ENCODE measurements at regions not wholly inside any gene's neighbourhood (a gene's known extent, or its start where the extent isn't known, plus 50 kb on each side); places are given as distances from the start of the nearest gene placed in this dataset.
"Not testable (repeated sequence)": the region's sequence is repeated elsewhere in the genome, so short reads cannot be mapped to it uniquely, and the experiment has no call there.

DNA sequence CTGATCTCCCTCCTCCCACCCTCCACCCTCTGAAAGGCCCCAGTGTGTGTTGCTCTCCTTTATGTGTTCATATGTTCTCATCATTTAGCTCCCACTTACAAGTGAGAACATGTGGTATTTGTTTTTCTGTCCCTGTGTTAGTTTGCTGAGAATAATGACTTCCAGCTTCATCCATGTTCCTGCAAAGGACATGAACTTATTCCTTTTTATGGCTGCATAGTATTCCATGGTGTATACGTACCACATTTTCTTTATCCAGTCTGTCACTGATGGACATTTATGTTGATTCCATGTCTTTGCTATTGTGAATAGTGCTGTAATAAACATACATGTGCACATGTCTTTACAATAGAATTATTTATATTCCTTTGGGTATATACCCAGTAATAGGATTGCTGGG is 67.0 kb upstream of the ARL15 start:
- DNase-seq (ENCODE audit: extremely low read depth in 1 of 4, low spot score in 3 of 4); H3K9me3 ChIP-seq (replicated peaks; ENCODE audit: control insufficient read depth, insufficient read depth, low read depth, low read length); ATAC-seq; intact Hi-C loops (cut with micrococcal nuclease); H3K27ac ChIP-seq (ENCODE audit: extremely low read depth, low read depth, low read length); FAIRE-seq; H2AFZ ChIP-seq (ENCODE audit: low read depth, low read length); in situ Hi-C loops (cut with MboI); CTCF ChIA-PET (ENCODE audit: low intra/inter-chr PET ratio); H3K4me3 ChIP-seq; H3K27me3 ChIP-seq (ENCODE audit: control insufficient read depth in 2 of 2, insufficient read depth in 2 of 2, low read length in 2 of 2); H4K20me1 ChIP-seq (replicated peaks; ENCODE audit: control insufficient read depth, insufficient read depth, low read length); H3K9ac ChIP-seq (ENCODE audit: insufficient read depth in 1 of 2, low read depth in 2 of 2, low read length in 2 of 2); H3K9me1 ChIP-seq (ENCODE audit: control insufficient read depth, insufficient read depth, low read length); POLR2A ChIA-PET; H3K4me2 ChIP-seq (ENCODE audit: insufficient read depth, low read length); BruUV-seq (replicated peaks): not testable (repeated sequence)
- H3K4me1 ChIP-seq (replicated peaks in 1 of 2; ENCODE audit: control insufficient read depth in 2 of 2, insufficient read depth in 2 of 2, low read length in 2 of 2), result peaks cover 0 to 10% of the 10 kb centered on the region in 2 experiments; a peak in 2 of 5 replicates
- WGBS (ENCODE audit: insufficient coverage, low coverage, missing lambda C conversion rate), result 100% methylated on average over 1 of the region's 1 CpG
- peaks cover 22% of the 10 kb centered on the region for H3K36me3 ChIP-seq (ENCODE audit: control insufficient read depth, insufficient read depth, low read length)
- TF ChIP-seq ZNF146 (CRISPR knock-in tag; IDR thresholded peaks at IDR 0.05; ENCODE audit: unreplicated experiment) (peak; percentile 86), KDM1A (IDR thresholded peaks at IDR 0.05) (0 out of 4 replicates have a peak, but pooled peaks of 1 of the 2 experiments have one; percentile 24), BCOR (IDR thresholded peaks at IDR 0.05) (peak; percentile 66)
- peaks cover 71% of the 10 kb centered on the region for H3K79me2 ChIP-seq (ENCODE audit: control insufficient read depth, insufficient read depth, low read length)

DNA sequence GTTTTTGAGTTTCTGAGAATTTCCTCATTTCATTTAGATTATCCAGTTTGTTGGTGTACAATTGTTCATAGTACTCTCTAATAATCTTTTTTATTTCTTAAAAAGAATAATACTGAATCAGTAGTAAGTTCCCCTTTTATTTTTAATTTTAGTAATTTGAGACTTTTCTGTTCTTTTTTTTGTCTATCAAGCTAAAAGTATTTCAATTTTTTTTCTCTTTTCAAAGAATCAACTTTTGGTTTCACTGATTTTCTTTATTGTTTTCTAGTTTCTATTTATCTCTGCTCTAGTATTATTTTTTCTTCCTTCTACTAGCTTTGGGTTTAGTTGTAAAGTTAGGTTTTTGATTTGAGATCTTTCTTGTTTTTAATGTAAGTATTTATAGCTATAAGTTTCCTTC is 60.6 kb upstream of the ARL15 start:
- DNase-seq (ENCODE audit: extremely low read depth in 1 of 4, low spot score in 3 of 4), result no peak
- H2AFZ ChIP-seq (ENCODE audit: low read depth, low read length), result no peak overlapping the region
- no peaks in the 10 kb centered on the region for H3K27me3 ChIP-seq (ENCODE audit: control insufficient read depth in 2 of 2, insufficient read depth in 2 of 2, low read length in 2 of 2)
- H3K9me3 ChIP-seq (replicated peaks; ENCODE audit: control insufficient read depth, insufficient read depth, low read depth, low read length), result peaks cover 3% of the 10 kb centered on the region; the same call in 1 of the 2 replicates
- no peak overlapping the region for H3K4me2 ChIP-seq (ENCODE audit: insufficient read depth, low read length)
- H3K9ac ChIP-seq (ENCODE audit: insufficient read depth in 1 of 2, low read depth in 2 of 2, low read length in 2 of 2), result no peak overlapping the region
- intact Hi-C loops (cut with micrococcal nuclease) (no loop called here), in situ Hi-C loops (cut with MboI) (no loop called here)
- no peak overlapping the region for H3K4me3 ChIP-seq
- POLR2A ChIA-PET, result no interaction called here
- CTCF ChIA-PET (ENCODE audit: low intra/inter-chr PET ratio), result no interaction called here
- H3K36me3 ChIP-seq (ENCODE audit: control insufficient read depth, insufficient read depth, low read length), result peaks cover 1% of the 10 kb centered on the region; the same call in 2 of the 3 replicates
- no peaks in the 10 kb centered on the region for H3K9me1 ChIP-seq (ENCODE audit: control insufficient read depth, insufficient read depth, low read length)
- no TSS peak for BruUV-seq (replicated peaks)
- no peak for ATAC-seq
- H4K20me1 ChIP-seq (replicated peaks; ENCODE audit: control insufficient read depth, insufficient read depth, low read length), result no peaks in the 10 kb centered on the region
- FAIRE-seq, result no peak
- TF ChIP-seq EWSR1 (IDR thresholded peaks at IDR 0.05; ENCODE audit: borderline replicate concordance, low read depth, partially characterized antibody), result no peak
- TF ChIP-seq C11orf30 (IDR thresholded peaks at IDR 0.05; ENCODE audit: low read depth), result peak; percentile 50; the same call in 1 of the 2 replicates
- peak; percentile 78 for TF ChIP-seq ZNF316 (IDR thresholded peaks at IDR 0.05)
- peaks cover 0 to 4% of the 10 kb centered on the region in 2 experiments; a peak in 1 of 5 replicates for H3K4me1 ChIP-seq (replicated peaks in 1 of 2; ENCODE audit: control insufficient read depth in 2 of 2, insufficient read depth in 2 of 2, low read length in 2 of 2)
- peaks cover 64% of the 10 kb centered on the region for H3K79me2 ChIP-seq (ENCODE audit: control insufficient read depth, insufficient read depth, low read length)
- H3K27ac ChIP-seq (ENCODE audit: extremely low read depth, low read depth, low read length), result no peak overlapping the region
